Mesendoderm (in vitro differentiated cells): ENCODE measurements at regions not wholly inside any gene's neighbourhood (a gene's known extent, or its start where the extent isn't known, plus 50 kb on each side); places are given as distances from the start of the nearest gene placed in this dataset.

Experiments used
- DNase-seq: peaks from one replicate; pipeline ENCODE4 v3.0.0; 2013
- H2AK5ac ChIP-seq: 2 replicates; pipeline ENCODE4 v1.6.1; 2013; ENCODE audit warnings: low read length, inconsistent platforms
- H2BK120ac ChIP-seq: 2 replicates; pipeline ENCODE4 v1.6.1; 2013; ENCODE audit warnings: low read depth, mild to moderate bottlenecking, low read length, moderate library complexity, mixed read lengths
- H2BK15ac ChIP-seq: replicated peaks from 2 replicates; pipeline ENCODE4 v1.6.1; 2013; ENCODE audit warnings: low read depth, mild to moderate bottlenecking, moderate library complexity
- H2BK5ac ChIP-seq: 2 replicates; pipeline ENCODE4 v1.6.1; 2013; ENCODE audit warnings: low read length, inconsistent platforms
- H3K18ac ChIP-seq: 2 replicates; pipeline ENCODE4 v1.6.1; 2013; ENCODE audit warnings: mild to moderate bottlenecking, low read length, mixed read lengths
- H3K23ac ChIP-seq: one replicate; pipeline ENCODE4 v1.6.1; 2013; ENCODE audit warnings: low read length
- H3K27ac ChIP-seq: 2 replicates; pipeline ENCODE4 v1.5.1; 2013; ENCODE audit warnings: low read depth, mild to moderate bottlenecking, inconsistent platforms, low read length, moderate library complexity
- H3K27me3 ChIP-seq: 2 replicates; pipeline ENCODE4 v1.6.1; 2013; ENCODE audit warnings: low read length, control low read depth, mild to moderate bottlenecking, inconsistent platforms; ENCODE audit not compliant: insufficient read depth, poor library complexity
- H3K36me3 ChIP-seq: 2 replicates; pipeline ENCODE4 v1.6.1; 2013; ENCODE audit warnings: low read length, inconsistent platforms; ENCODE audit not compliant: control insufficient read depth, insufficient read depth
- H3K4ac ChIP-seq: one replicate; pipeline ENCODE4 v1.6.1; 2013; ENCODE audit warnings: low read depth, mild to moderate bottlenecking, low read length, moderate library complexity
- H3K4me1 ChIP-seq: 2 replicates; pipeline ENCODE4 v1.6.1; 2013; ENCODE audit warnings: low read depth, low read length, inconsistent platforms; ENCODE audit not compliant: control insufficient read depth
- H3K4me2 ChIP-seq: 2 replicates; pipeline ENCODE4 v1.6.1; 2013; ENCODE audit warnings: low read length
- H3K4me3 ChIP-seq: 2 replicates; pipeline ENCODE4 v1.5.1; 2013; ENCODE audit warnings: mild to moderate bottlenecking, low read length
- H3K56ac ChIP-seq: one replicate; pipeline ENCODE4 v1.6.1; 2013; ENCODE audit warnings: low read length
- H3K79me1 ChIP-seq: 2 replicates; pipeline ENCODE4 v1.6.1; 2013; ENCODE audit warnings: low read length, inconsistent platforms
- H3K79me2 ChIP-seq: 2 replicates; pipeline ENCODE4 v1.6.1; 2013; ENCODE audit warnings: mild to moderate bottlenecking, low read length; ENCODE audit not compliant: control insufficient read depth, insufficient read depth
- H3K9ac ChIP-seq: 2 replicates; pipeline ENCODE4 v1.6.1; 2013; ENCODE audit warnings: low read length, inconsistent platforms
- H4K5ac ChIP-seq: one replicate; pipeline ENCODE4 v1.6.1; 2013; ENCODE audit warnings: low read length
- H4K8ac ChIP-seq: one replicate; pipeline ENCODE4 v1.6.1; 2013; ENCODE audit warnings: low read depth, mild to moderate bottlenecking, control low read depth, low read length, moderate library complexity
- WGBS: extraction: QIAGEN DNeasy Blood & Tissue Kit; methylation state at CpG from one replicate; pipeline ENCODE4 v1.1.7; 2013; ENCODE audit warnings: low lambda C conversion rate, missing lambda C conversion rate; ENCODE audit not compliant: insufficient coverage; ENCODE audit errors: extremely low coverage; 5-methylcytosine and 5-hydroxymethylcytosine counted together

DNA sequence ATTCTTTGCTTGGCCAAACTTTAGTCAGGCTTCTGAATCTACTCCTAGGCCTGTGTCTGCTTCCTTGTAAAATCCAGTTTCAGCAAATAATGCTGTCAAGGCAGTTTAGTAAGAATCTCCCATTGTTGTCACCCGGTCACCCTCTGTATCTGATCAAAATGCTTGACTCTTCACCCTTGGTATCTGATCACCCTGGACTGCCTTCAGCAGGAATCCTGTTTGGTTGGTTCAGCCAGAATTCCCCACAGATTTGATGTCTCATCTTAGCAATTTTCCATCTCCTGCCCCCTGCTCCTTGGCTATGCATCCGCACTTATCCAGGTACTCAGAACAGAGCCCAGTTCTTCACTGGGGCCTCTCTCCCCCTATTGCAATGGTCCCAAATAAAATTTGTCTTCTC, 172.4 kb upstream of the UBL3 start:
- peak overlapping the region; percentile 16 for H2AK5ac ChIP-seq
- no CpG with 5 or more reads among the region's 2 CpGs for WGBS
- H2BK15ac ChIP-seq: no peak overlapping the region
- H3K4ac ChIP-seq: no peak overlapping the region
- no peak for DNase-seq
- no peaks in the 10 kb centered on the region for H3K79me2 ChIP-seq
- H3K4me2 ChIP-seq: no peak overlapping the region
- H3K18ac ChIP-seq: no peak overlapping the region
- no peak overlapping the region for H3K27ac ChIP-seq
- H2BK120ac ChIP-seq: no peak overlapping the region
- H3K27me3 ChIP-seq: no peaks in the 10 kb centered on the region
- peaks cover 6% of the 10 kb centered on the region for H3K4me1 ChIP-seq
- no peak overlapping the region for H3K9ac ChIP-seq
- no peak overlapping the region for H4K5ac ChIP-seq
- no peak overlapping the region for H4K8ac ChIP-seq
- no peaks in the 10 kb centered on the region for H3K36me3 ChIP-seq
- H3K23ac ChIP-seq: no peak overlapping the region
- no peaks in the 10 kb centered on the region for H3K79me1 ChIP-seq
- H2BK5ac ChIP-seq: no peak overlapping the region
- H3K4me3 ChIP-seq: no peak overlapping the region
- H3K56ac ChIP-seq: no peak overlapping the region

GRCh38 chr13:30022256-30022655, 171.8 kb upstream of the UBL3 start:
- Histone ChIP-seq H3K4me3 (no peak overlapping the region), H2BK5ac (peak overlapping the region; percentile 37), H3K23ac (no peak overlapping the region), H3K79me1 (no peaks in the 10 kb centered on the region), H3K4me2 (no peak overlapping the region), H3K18ac (no peak overlapping the region), H3K27me3 (no peaks in the 10 kb centered on the region), H3K56ac (peak overlapping the region; percentile 73), H3K27ac (no peak overlapping the region), H3K36me3 (no peaks in the 10 kb centered on the region), H2AK5ac (peak overlapping the region; percentile 85), H4K8ac (no peak overlapping the region), H3K4me1 (peaks cover 12% of the 10 kb centered on the region), H2BK15ac (no peak overlapping the region), H3K9ac (no peak overlapping the region), H3K4ac (no peak overlapping the region), H2BK120ac (no peak overlapping the region), H3K79me2 (no peaks in the 10 kb centered on the region), H4K5ac (no peak overlapping the region)
- DNase-seq: no peak
- WGBS: no CpG with 5 or more reads among the region's 10 CpGs

- no peak overlapping the region for H2BK120ac ChIP-seq
- H3K23ac ChIP-seq: no peak overlapping the region
- WGBS: no CpG with 5 or more reads among the region's 2 CpGs
Observed at GRCh38 chr13:30021611-30022010, 171.2 kb upstream of the UBL3 start.

GRCh38 chr13:30020726-30021312, 170.4 kb upstream of the UBL3 start:
- no peaks in the 10 kb centered on the region for H3K36me3 ChIP-seq
- no peaks in the 10 kb centered on the region for H3K79me1 ChIP-seq
- no peak for DNase-seq
- H3K27me3 ChIP-seq: no peaks in the 10 kb centered on the region
- H3K27ac ChIP-seq: no peak overlapping the region
- H3K23ac ChIP-seq: no peak overlapping the region
- WGBS: no CpG with 5 or more reads among the region's 4 CpGs
- no peak overlapping the region for H2BK15ac ChIP-seq
- H3K56ac ChIP-seq: peak overlapping the region; percentile 51
- no peaks in the 10 kb centered on the region for H3K79me2 ChIP-seq
- H2BK120ac ChIP-seq: no peak overlapping the region
- H3K4ac ChIP-seq: no peak overlapping the region
- no peak overlapping the region for H4K8ac ChIP-seq
- no peak overlapping the region for H3K4me3 ChIP-seq
- no peak overlapping the region for H3K18ac ChIP-seq
- no peak overlapping the region for H4K5ac ChIP-seq
- no peak overlapping the region for H3K4me2 ChIP-seq
- H3K4me1 ChIP-seq: peaks cover 12% of the 10 kb centered on the region
- H2AK5ac ChIP-seq: peak overlapping the region; percentile 54
- H2BK5ac ChIP-seq: no peak overlapping the region
- H3K9ac ChIP-seq: no peak overlapping the region

More at GRCh38 chr13:30021611-30022010, 171.2 kb upstream of the UBL3 start:
- H2AK5ac ChIP-seq: no peak overlapping the region
- no peak overlapping the region for H3K56ac ChIP-seq
- H3K4ac ChIP-seq: no peak overlapping the region
- H3K27ac ChIP-seq: no peak overlapping the region
- H3K4me2 ChIP-seq: no peak overlapping the region
- no peaks in the 10 kb centered on the region for H3K27me3 ChIP-seq
- H3K79me2 ChIP-seq: no peaks in the 10 kb centered on the region
- H3K9ac ChIP-seq: no peak overlapping the region
- H3K4me3 ChIP-seq: no peak overlapping the region
- H3K18ac ChIP-seq: no peak overlapping the region
- H3K4me1 ChIP-seq: peaks cover 12% of the 10 kb centered on the region
- H4K8ac ChIP-seq: no peak overlapping the region
- no peaks in the 10 kb centered on the region for H3K36me3 ChIP-seq
- H3K79me1 ChIP-seq: no peaks in the 10 kb centered on the region
- H2BK15ac ChIP-seq: no peak overlapping the region
- no peak overlapping the region for H2BK5ac ChIP-seq
- H4K5ac ChIP-seq: no peak overlapping the region
- no peak for DNase-seq

DNA sequence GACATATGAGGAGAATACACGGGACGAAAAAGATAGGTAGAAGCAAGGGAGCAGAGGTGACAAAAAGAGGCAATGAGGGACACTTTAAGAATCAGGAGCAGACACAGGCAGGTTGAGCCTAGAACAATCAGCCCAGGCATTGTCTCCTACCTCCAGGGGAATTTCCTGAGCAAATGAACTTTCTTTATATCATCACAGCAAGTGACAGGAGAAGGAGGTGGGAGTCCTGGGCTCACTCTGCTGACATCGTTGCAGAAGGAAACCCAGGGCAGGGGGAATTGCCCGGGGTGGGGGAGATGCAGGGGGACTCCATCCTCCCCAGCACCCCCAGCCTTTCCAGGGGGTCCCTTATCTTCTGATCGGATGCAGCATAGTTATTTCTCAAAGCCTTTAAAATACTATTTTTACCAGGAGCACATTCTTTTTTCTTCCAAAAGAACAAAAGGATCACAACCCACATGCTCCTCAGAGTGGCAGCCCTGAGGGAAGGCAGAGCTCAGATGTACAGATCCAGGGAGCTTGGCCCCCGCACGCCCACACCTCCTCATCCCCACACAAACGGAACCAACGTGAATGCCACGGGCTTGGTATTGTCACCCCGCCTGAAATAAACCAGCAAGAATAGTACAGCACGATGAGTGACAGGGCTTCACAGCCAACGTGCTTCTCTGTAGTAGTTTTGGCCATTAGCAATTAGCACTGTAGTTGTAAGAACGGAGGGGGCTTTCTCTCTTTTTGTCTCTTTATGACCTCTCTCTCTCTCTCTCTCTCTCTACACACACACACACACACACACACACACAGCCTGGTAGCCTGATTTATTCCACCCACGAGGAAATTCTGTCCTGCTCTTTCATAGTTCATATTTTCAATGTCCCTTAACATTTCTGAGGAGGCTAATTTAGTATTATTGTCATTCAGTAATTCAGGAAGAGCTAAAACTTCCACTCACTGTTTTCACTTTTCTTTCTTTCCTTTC, 169.5 kb upstream of the UBL3 start:
- Histone ChIP-seq H3K79me1 (no peaks in the 10 kb centered on the region), H3K18ac (peak overlapping the region; percentile 35), H3K4me2 (no peak overlapping the region), H3K4me3 (no peak overlapping the region), H3K79me2 (no peaks in the 10 kb centered on the region), H2BK15ac (no peak overlapping the region), H2BK5ac (peak overlapping the region; percentile 87), H2AK5ac (no peak overlapping the region), H3K27me3 (no peaks in the 10 kb centered on the region), H3K27ac (no peak overlapping the region), H3K23ac (no peak overlapping the region), H3K4ac (no peak overlapping the region), H2BK120ac (no peak overlapping the region), H4K8ac (no peak overlapping the region), H3K4me1 (peaks cover 12% of the 10 kb centered on the region), H3K9ac (peak overlapping the region; percentile 42), H4K5ac (no peak overlapping the region), H3K36me3 (no peaks in the 10 kb centered on the region), H3K56ac (peak overlapping the region; percentile 83)
- peak; percentile 72 for DNase-seq
- no CpG with 5 or more reads among the region's 15 CpGs for WGBS
